ENCODE measurements at regions not wholly inside any gene's neighbourhood (a gene's known extent, or its start where the extent isn't known, plus 50 kb on each side); places are given as distances from the start of the nearest gene placed in this dataset.

DNA sequence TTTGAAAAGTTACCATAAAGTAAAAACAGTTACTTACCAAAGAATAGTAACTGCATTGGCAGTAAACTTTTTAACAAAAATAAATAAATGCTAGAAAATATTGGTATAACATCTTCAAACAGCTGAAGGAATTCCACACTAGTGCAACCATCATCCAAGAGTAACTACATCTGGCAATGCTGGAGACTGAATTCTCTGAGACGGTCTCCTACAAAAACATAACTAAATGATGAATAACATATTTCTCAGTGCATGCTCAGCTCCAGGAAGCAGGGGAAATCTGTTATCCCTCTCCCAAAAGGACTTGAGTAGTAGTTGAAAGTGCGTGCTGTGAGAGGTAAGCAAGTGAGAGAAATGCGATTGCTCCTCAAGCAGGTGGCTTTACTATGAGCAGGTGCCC is 526.8 kb upstream of the CCDC54 start:
- TF ChIP-seq, protein P1, sequence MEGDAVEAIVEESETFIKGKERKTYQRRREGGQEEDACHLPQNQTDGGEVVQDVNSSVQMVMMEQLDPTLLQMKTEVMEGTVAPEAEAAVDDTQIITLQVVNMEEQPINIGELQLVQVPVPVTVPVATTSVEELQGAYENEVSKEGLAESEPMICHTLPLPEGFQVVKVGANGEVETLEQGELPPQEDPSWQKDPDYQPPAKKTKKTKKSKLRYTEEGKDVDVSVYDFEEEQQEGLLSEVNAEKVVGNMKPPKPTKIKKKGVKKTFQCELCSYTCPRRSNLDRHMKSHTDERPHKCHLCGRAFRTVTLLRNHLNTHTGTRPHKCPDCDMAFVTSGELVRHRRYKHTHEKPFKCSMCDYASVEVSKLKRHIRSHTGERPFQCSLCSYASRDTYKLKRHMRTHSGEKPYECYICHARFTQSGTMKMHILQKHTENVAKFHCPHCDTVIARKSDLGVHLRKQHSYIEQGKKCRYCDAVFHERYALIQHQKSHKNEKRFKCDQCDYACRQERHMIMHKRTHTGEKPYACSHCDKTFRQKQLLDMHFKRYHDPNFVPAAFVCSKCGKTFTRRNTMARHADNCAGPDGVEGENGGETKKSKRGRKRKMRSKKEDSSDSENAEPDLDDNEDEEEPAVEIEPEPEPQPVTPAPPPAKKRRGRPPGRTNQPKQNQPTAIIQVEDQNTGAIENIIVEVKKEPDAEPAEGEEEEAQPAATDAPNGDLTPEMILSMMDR (IDR thresholded peaks at IDR 0.05; ENCODE audit: poor library complexity): no peak
- no peak for TF ChIP-seq EZH2 (IDR thresholded peaks at IDR 0.05; ENCODE audit: borderline replicate concordance)
